WTC11 (cell line): ENCODE measurements at regions not wholly inside any gene's neighbourhood (a gene's known extent, or its start where the extent isn't known, plus 50 kb on each side); places are given as distances from the start of the nearest gene placed in this dataset.

Experiments used
- ESRRA ChIP-seq: sonication (generic); formaldehyde crosslinking; IDR thresholded peaks from 2 replicates; pipeline ENCODE4 v1.8.1; 2022; ENCODE audit warnings: mild to moderate bottlenecking, missing genetic modification reagents, borderline replicate concordance
- FOXP1 ChIP-seq: sonication (generic); formaldehyde crosslinking; IDR thresholded peaks from 2 replicates; pipeline ENCODE4 v1.8.0; 2022; ENCODE audit warnings: missing genetic modification reagents, mild to moderate bottlenecking, moderate library complexity, borderline replicate concordance
- NR2C2 ChIP-seq: sonication (generic); formaldehyde crosslinking; IDR thresholded peaks from 2 replicates; pipeline ENCODE4 v1.8.0; 2022; ENCODE audit warnings: mild to moderate bottlenecking, missing genetic modification reagents
- RORB ChIP-seq: fragments of 250-450 bp; sonication (Bioruptor Pico); IDR thresholded peaks from 2 replicates; pipeline ENCODE4 v1.9.0; 2021; ENCODE audit warnings: mild to moderate bottlenecking
- SP1 ChIP-seq: sonication (generic); formaldehyde crosslinking; conservative IDR thresholded peaks from 2 replicates; pipeline ENCODE4 v1.8.1; 2022; ENCODE audit warnings: missing genetic modification reagents
- ZBTB21 ChIP-seq: sonication (generic); formaldehyde crosslinking; IDR thresholded peaks from 2 replicates; pipeline ENCODE4 v1.8.1; 2023; ENCODE audit warnings: mild to moderate bottlenecking, missing genetic modification reagents, borderline replicate concordance
- TF ChIP-seq, protein P1 (sequence below): sonication (generic); formaldehyde crosslinking; conservative IDR thresholded peaks from 2 replicates; pipeline ENCODE4 v1.8.1; 2023; ENCODE audit warnings: mild to moderate bottlenecking, low read depth, missing genetic modification reagents, moderate library complexity
- TF ChIP-seq, protein P2 (sequence below): sonication (generic); formaldehyde crosslinking; IDR thresholded peaks from 2 replicates; pipeline ENCODE4 v1.8.0; 2022; ENCODE audit warnings: mild to moderate bottlenecking, missing genetic modification reagents
- TF ChIP-seq, protein P3 (sequence below): fragments of 200-600 bp; IDR thresholded peaks from 2 replicates; pipeline ENCODE4 v1.8.0; 2022; ENCODE audit warnings: antibody characterized with exemption
- TF ChIP-seq, protein P4 (sequence below): sonication (generic); formaldehyde crosslinking; IDR thresholded peaks from 2 replicates; pipeline ENCODE4 v1.8.1; 2022; ENCODE audit warnings: low read depth, missing genetic modification reagents, borderline replicate concordance
- TF ChIP-seq, protein P5 (sequence below): fragments of 250-450 bp; sonication (Bioruptor Pico); IDR thresholded peaks from 2 replicates; pipeline ENCODE4 v1.9.0; 2021; ENCODE audit warnings: moderate library complexity, mild to moderate bottlenecking, inconsistent platforms, borderline replicate concordance
- TF ChIP-seq, protein P6 (sequence below): sonication (generic); formaldehyde crosslinking; IDR thresholded peaks from 2 replicates; pipeline ENCODE4 v1.8.1; 2023; ENCODE audit warnings: mild to moderate bottlenecking, missing genetic modification reagents
- TF ChIP-seq, protein P7 (sequence below): sonication (generic); formaldehyde crosslinking; IDR thresholded peaks from 2 replicates; pipeline ENCODE4 v1.8.0; 2023; ENCODE audit warnings: missing genetic modification reagents
- TF ChIP-seq, protein P8 (sequence below): sonication (generic); formaldehyde crosslinking; IDR thresholded peaks from 2 replicates; pipeline ENCODE4 v1.8.1; 2022; ENCODE audit warnings: mild to moderate bottlenecking, missing genetic modification reagents, moderate library complexity, borderline replicate concordance

DNA sequence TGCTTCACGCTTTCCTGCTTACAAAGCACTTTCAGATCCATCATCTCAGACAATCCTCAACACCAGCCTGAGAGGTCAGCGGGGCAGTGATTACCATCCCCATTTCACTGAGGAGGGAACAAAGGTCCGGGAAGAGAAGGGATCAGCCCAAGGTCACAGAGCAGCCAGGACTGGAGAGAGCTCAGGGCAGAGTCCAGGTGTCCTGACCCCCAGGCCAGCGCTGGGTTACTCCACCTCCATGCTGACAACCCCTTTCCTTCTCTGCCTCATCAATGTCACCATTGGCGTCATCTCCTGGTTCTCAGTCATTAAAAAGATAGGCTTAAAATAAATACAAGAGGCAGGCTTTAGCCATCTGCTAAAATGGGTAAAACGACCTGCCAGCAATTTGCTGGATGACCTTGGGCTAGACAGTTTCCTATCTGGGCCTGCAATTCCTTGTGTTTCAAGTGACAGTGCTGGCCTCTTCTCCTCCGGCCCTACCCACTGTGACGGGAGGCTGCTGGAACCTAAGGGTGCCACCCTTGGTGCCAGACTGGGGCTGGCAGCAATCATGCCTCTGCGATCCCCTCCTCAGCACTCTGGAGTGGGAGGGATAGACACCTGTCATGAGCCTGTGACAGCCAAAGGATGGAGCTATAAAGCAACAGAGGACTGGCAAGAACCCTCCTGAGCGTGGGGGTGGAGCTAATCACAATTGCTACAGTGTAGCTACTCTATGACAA is 79.5 kb upstream of the CCL1 start:
- TF ChIP-seq RORB (CRISPR knock-in tag) (no peak), FOXP1 (no peak), NR2C2 (no peak), ZBTB21 (CRISPR knock-in tag) (no peak), SP1 (CRISPR knock-in tag) (no peak), ESRRA (CRISPR knock-in tag) (no peak)
- TF ChIP-seq, protein P1, sequence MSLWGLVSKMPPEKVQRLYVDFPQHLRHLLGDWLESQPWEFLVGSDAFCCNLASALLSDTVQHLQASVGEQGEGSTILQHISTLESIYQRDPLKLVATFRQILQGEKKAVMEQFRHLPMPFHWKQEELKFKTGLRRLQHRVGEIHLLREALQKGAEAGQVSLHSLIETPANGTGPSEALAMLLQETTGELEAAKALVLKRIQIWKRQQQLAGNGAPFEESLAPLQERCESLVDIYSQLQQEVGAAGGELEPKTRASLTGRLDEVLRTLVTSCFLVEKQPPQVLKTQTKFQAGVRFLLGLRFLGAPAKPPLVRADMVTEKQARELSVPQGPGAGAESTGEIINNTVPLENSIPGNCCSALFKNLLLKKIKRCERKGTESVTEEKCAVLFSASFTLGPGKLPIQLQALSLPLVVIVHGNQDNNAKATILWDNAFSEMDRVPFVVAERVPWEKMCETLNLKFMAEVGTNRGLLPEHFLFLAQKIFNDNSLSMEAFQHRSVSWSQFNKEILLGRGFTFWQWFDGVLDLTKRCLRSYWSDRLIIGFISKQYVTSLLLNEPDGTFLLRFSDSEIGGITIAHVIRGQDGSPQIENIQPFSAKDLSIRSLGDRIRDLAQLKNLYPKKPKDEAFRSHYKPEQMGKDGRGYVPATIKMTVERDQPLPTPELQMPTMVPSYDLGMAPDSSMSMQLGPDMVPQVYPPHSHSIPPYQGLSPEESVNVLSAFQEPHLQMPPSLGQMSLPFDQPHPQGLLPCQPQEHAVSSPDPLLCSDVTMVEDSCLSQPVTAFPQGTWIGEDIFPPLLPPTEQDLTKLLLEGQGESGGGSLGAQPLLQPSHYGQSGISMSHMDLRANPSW = no peak
- TF ChIP-seq, protein P2, sequence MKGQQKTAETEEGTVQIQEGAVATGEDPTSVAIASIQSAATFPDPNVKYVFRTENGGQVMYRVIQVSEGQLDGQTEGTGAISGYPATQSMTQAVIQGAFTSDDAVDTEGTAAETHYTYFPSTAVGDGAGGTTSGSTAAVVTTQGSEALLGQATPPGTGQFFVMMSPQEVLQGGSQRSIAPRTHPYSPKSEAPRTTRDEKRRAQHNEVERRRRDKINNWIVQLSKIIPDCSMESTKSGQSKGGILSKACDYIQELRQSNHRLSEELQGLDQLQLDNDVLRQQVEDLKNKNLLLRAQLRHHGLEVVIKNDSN (CRISPR knock-in tag) = no peak
- TF ChIP-seq, protein P3, sequence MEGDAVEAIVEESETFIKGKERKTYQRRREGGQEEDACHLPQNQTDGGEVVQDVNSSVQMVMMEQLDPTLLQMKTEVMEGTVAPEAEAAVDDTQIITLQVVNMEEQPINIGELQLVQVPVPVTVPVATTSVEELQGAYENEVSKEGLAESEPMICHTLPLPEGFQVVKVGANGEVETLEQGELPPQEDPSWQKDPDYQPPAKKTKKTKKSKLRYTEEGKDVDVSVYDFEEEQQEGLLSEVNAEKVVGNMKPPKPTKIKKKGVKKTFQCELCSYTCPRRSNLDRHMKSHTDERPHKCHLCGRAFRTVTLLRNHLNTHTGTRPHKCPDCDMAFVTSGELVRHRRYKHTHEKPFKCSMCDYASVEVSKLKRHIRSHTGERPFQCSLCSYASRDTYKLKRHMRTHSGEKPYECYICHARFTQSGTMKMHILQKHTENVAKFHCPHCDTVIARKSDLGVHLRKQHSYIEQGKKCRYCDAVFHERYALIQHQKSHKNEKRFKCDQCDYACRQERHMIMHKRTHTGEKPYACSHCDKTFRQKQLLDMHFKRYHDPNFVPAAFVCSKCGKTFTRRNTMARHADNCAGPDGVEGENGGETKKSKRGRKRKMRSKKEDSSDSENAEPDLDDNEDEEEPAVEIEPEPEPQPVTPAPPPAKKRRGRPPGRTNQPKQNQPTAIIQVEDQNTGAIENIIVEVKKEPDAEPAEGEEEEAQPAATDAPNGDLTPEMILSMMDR = no peak
- TF ChIP-seq, protein P4, sequence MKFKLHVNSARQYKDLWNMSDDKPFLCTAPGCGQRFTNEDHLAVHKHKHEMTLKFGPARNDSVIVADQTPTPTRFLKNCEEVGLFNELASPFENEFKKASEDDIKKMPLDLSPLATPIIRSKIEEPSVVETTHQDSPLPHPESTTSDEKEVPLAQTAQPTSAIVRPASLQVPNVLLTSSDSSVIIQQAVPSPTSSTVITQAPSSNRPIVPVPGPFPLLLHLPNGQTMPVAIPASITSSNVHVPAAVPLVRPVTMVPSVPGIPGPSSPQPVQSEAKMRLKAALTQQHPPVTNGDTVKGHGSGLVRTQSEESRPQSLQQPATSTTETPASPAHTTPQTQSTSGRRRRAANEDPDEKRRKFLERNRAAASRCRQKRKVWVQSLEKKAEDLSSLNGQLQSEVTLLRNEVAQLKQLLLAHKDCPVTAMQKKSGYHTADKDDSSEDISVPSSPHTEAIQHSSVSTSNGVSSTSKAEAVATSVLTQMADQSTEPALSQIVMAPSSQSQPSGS (CRISPR knock-in tag) = no peak
- TF ChIP-seq, protein P5, sequence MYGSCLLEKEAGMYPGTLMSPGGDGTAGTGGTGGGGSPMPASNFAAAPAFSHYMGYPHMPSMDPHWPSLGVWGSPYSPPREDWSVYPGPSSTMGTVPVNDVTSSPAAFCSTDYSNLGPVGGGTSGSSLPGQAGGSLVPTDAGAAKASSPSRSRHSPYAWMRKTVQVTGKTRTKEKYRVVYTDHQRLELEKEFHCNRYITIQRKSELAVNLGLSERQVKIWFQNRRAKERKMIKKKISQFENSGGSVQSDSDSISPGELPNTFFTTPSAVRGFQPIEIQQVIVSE (CRISPR knock-in tag) = no peak
- TF ChIP-seq, protein P6, sequence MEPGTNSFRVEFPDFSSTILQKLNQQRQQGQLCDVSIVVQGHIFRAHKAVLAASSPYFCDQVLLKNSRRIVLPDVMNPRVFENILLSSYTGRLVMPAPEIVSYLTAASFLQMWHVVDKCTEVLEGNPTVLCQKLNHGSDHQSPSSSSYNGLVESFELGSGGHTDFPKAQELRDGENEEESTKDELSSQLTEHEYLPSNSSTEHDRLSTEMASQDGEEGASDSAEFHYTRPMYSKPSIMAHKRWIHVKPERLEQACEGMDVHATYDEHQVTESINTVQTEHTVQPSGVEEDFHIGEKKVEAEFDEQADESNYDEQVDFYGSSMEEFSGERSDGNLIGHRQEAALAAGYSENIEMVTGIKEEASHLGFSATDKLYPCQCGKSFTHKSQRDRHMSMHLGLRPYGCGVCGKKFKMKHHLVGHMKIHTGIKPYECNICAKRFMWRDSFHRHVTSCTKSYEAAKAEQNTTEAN (CRISPR knock-in tag) = no peak
- TF ChIP-seq, protein P7, sequence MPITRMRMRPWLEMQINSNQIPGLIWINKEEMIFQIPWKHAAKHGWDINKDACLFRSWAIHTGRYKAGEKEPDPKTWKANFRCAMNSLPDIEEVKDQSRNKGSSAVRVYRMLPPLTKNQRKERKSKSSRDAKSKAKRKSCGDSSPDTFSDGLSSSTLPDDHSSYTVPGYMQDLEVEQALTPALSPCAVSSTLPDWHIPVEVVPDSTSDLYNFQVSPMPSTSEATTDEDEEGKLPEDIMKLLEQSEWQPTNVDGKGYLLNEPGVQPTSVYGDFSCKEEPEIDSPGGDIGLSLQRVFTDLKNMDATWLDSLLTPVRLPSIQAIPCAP (CRISPR knock-in tag) = no peak
- TF ChIP-seq, protein P8, sequence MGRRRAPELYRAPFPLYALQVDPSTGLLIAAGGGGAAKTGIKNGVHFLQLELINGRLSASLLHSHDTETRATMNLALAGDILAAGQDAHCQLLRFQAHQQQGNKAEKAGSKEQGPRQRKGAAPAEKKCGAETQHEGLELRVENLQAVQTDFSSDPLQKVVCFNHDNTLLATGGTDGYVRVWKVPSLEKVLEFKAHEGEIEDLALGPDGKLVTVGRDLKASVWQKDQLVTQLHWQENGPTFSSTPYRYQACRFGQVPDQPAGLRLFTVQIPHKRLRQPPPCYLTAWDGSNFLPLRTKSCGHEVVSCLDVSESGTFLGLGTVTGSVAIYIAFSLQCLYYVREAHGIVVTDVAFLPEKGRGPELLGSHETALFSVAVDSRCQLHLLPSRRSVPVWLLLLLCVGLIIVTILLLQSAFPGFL = no peak
